ENCODE measurements at regions not wholly inside any gene's neighbourhood (a gene's known extent, or its start where the extent isn't known, plus 50 kb on each side); places are given as distances from the start of the nearest gene placed in this dataset.

GRCh38 chr6:84340422-84340821, 113.0 kb upstream of the CEP162 start:
- intact Hi-C loops (cut with DNase I; ENCODE audit: low total_unique reads): no loop called here
- TF ChIP-seq POLR2AphosphoS5 (IDR thresholded peaks at IDR 0.05) (no peak), EP300 (IDR thresholded peaks at IDR 0.05; ENCODE audit: low read depth) (no peak), POLR2A (IDR thresholded peaks at IDR 0.05) (no peak)
- TF ChIP-seq, protein P1, sequence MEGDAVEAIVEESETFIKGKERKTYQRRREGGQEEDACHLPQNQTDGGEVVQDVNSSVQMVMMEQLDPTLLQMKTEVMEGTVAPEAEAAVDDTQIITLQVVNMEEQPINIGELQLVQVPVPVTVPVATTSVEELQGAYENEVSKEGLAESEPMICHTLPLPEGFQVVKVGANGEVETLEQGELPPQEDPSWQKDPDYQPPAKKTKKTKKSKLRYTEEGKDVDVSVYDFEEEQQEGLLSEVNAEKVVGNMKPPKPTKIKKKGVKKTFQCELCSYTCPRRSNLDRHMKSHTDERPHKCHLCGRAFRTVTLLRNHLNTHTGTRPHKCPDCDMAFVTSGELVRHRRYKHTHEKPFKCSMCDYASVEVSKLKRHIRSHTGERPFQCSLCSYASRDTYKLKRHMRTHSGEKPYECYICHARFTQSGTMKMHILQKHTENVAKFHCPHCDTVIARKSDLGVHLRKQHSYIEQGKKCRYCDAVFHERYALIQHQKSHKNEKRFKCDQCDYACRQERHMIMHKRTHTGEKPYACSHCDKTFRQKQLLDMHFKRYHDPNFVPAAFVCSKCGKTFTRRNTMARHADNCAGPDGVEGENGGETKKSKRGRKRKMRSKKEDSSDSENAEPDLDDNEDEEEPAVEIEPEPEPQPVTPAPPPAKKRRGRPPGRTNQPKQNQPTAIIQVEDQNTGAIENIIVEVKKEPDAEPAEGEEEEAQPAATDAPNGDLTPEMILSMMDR (IDR thresholded peaks at IDR 0.05): no peak
- H3K36me3 ChIP-seq: no peaks in the 10 kb centered on the region

DNA sequence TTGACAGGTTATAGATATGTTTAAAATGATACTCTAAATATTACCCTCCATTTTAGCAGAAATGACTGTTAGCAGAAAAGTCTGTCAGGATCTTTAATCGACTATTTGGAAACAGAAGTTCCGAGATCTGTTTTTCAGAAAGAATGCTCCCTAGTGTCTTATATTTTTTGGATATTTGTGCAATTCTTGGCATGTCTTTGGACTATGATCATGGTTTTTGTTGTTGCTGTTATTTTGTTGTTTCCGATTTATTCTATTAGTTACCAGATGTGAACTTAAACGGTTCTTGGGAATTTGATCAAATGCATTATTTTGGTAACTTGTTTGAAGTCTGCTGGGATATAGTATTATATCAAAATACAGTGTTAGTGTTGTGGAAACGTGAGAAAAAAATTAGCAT, 106.4 kb upstream of the CEP162 start:
- 58 to 65% methylated on average over 5 of the region's 5 CpGs for WGBS, 2 donors (ENCODE audit: low coverage in 1 of 2)
- Histone ChIP-seq H3K4me3 (no peak overlapping the region), H3K27me3 (no peaks in the 10 kb centered on the region), H3K9me3 (no peaks in the 10 kb centered on the region), H3K27ac (no peak overlapping the region), H3K4me1 (no peaks in the 10 kb centered on the region), H3K36me3 (no peaks in the 10 kb centered on the region)
- intact Hi-C loops (cut with DNase I; ENCODE audit: low total_unique reads) (no loop called here), in situ Hi-C loops (cut with MboI; ENCODE audit: low pct_ligation_motif_present in 1 of 4, low pct_unique_long_range_greater_than_20kb in 1 of 4, low sequenced_read_pairs in 3 of 4) (no loop called here)
- DNase-seq: no peak
- TF ChIP-seq EP300 (IDR thresholded peaks at IDR 0.05; ENCODE audit: low read depth) (no peak), POLR2AphosphoS5 (IDR thresholded peaks at IDR 0.05) (no peak), POLR2A (IDR thresholded peaks at IDR 0.05) (no peak)
- TF ChIP-seq, protein P1 (IDR thresholded peaks at IDR 0.05): no peak

More at GRCh38 chr6:84340422-84340821, 113.0 kb upstream of the CEP162 start:
- H3K4me3 ChIP-seq: no peak overlapping the region
- no peaks in the 10 kb centered on the region for H3K4me1 ChIP-seq
- 75% methylated on average over 8 of the region's 8 CpGs; no CpG with 5 or more reads in 1 of the 2 donors for WGBS, 2 donors (ENCODE audit: low coverage in 1 of 2)
- in situ Hi-C loops (cut with MboI; ENCODE audit: low pct_ligation_motif_present in 1 of 4, low pct_unique_long_range_greater_than_20kb in 1 of 4, low sequenced_read_pairs in 3 of 4): no loop called here
- H3K27ac ChIP-seq: no peak overlapping the region
- no peak for DNase-seq
- H3K27me3 ChIP-seq: no peaks in the 10 kb centered on the region
- H3K9me3 ChIP-seq: no peaks in the 10 kb centered on the region

GRCh38 chr6:84332139-84333034, 104.9 kb upstream of the CEP162 start:
- TF ChIP-seq EP300 (IDR thresholded peaks at IDR 0.05; ENCODE audit: low read depth) (no peak), POLR2A (IDR thresholded peaks at IDR 0.05) (no peak), POLR2AphosphoS5 (IDR thresholded peaks at IDR 0.05) (no peak)
- TF ChIP-seq, protein P1 (IDR thresholded peaks at IDR 0.05): no peak
- no peak overlapping the region for H3K27ac ChIP-seq
- in situ Hi-C loops (cut with MboI; ENCODE audit: low pct_ligation_motif_present in 1 of 4, low pct_unique_long_range_greater_than_20kb in 1 of 4, low sequenced_read_pairs in 3 of 4): no loop called here

GRCh38 chr6:84330325-84330724, 102.9 kb upstream of the CEP162 start:
- in situ Hi-C loops (cut with MboI; ENCODE audit: low pct_ligation_motif_present in 1 of 4, low pct_unique_long_range_greater_than_20kb in 1 of 4, low sequenced_read_pairs in 3 of 4) (no loop called here), intact Hi-C loops (cut with DNase I; ENCODE audit: low total_unique reads) (no loop called here)
- Histone ChIP-seq H3K27ac (no peak overlapping the region), H3K4me3 (no peak overlapping the region), H3K36me3 (no peaks in the 10 kb centered on the region), H3K9me3 (no peaks in the 10 kb centered on the region), H3K4me1 (no peaks in the 10 kb centered on the region), H3K27me3 (no peaks in the 10 kb centered on the region)
- DNase-seq: no peak
- TF ChIP-seq EP300 (IDR thresholded peaks at IDR 0.05; ENCODE audit: low read depth): no peak
- TF ChIP-seq POLR2A (IDR thresholded peaks at IDR 0.05): no peak
- TF ChIP-seq, protein P1 (IDR thresholded peaks at IDR 0.05): no peak
- TF ChIP-seq POLR2AphosphoS5 (IDR thresholded peaks at IDR 0.05): no peak
- WGBS, 2 donors (ENCODE audit: low coverage in 1 of 2): 44 to 69% methylated on average over 1 to 2 of the region's 2 CpGs

More at GRCh38 chr6:84332139-84333034, 104.9 kb upstream of the CEP162 start:
- 52 to 80% methylated on average over 3 of the region's 3 CpGs for WGBS, 2 donors (ENCODE audit: low coverage in 1 of 2)
- Histone ChIP-seq H3K4me3 (no peak overlapping the region), H3K27me3 (no peaks in the 10 kb centered on the region), H3K4me1 (no peaks in the 10 kb centered on the region), H3K36me3 (no peaks in the 10 kb centered on the region), H3K9me3 (no peaks in the 10 kb centered on the region)
- DNase-seq: no peak
- intact Hi-C loops (cut with DNase I; ENCODE audit: low total_unique reads): no loop called here
